Naive thymus-derived CD4-positive, alpha-beta T cell (primary cell): ENCODE measurements at regions not wholly inside any gene's neighbourhood (a gene's known extent, or its start where the extent isn't known, plus 50 kb on each side); places are given as distances from the start of the nearest gene placed in this dataset.

ENCODE experiments used
- ATAC-seq: fragments of 150-1000 bp; cut with Tn5 transposase; 2 replicates; pipeline ENCODE4 v1.10.0; 2021; ENCODE audit warnings: mild to moderate bottlenecking, moderate library complexity
- CTCF ChIA-PET: fragments of 350-600 bp; sonication (Branson Sonifier 250); formaldehyde crosslinking; loops from one replicate; lab custom pipeline; 2021; ENCODE audit warnings: antibody characterized with exemption; lab: Charles Lee
- POLR2A ChIA-PET: fragments of 350-600 bp; sonication (Branson Sonifier 250); formaldehyde crosslinking; loops from one replicate; lab custom pipeline; 2021; ENCODE audit warnings: antibody characterized with exemption, inconsistent platforms; lab: Charles Lee
- DNase-seq, 9 donors: peaks; one replicate each; pipeline versions ENCODE4 v3.0.0 to v3.0.0-alpha.2; 2020 to 2022; ENCODE audit warnings: mixed read lengths in 1 of 9
- H3K27ac ChIP-seq: one replicate; pipeline ENCODE4 v1.7.0; 2013; ENCODE audit warnings: mild to moderate bottlenecking, low read depth, low read length, moderate library complexity
- H3K27me3 ChIP-seq, 2 donors: one replicate each; pipeline ENCODE4 v1.7.0; 2013; ENCODE audit warnings: low read length in 2 of 2, mild to moderate bottlenecking in 2 of 2, moderate library complexity in 2 of 2; ENCODE audit not compliant: control insufficient read depth in 2 of 2, insufficient read depth in 2 of 2
- H3K36me3 ChIP-seq, 3 experiments: 1 replicate in 2 of 3; 2 replicates in 1 of 3; pipeline ENCODE4 v1.7.0; 2013; ENCODE audit warnings: low read length in 3 of 3, mild to moderate bottlenecking in 3 of 3, moderate library complexity in 1 of 3; ENCODE audit not compliant: insufficient read depth in 3 of 3, control insufficient read depth in 2 of 3
- H3K4me1 ChIP-seq, 2 donors: one replicate each; pipeline ENCODE4 v1.7.0; 2013; ENCODE audit warnings: low read length in 2 of 2, mild to moderate bottlenecking in 2 of 2, moderate library complexity in 1 of 2; ENCODE audit not compliant: control insufficient read depth in 2 of 2, insufficient read depth in 2 of 2
- H3K4me3 ChIP-seq: 2 replicates; pipeline ENCODE4 v1.7.0; 2013; ENCODE audit warnings: mild to moderate bottlenecking, low read length
- H3K9me3 ChIP-seq, 3 experiments: 1 replicate in 2 of 3; 2 replicates in 1 of 3; pipeline ENCODE4 v1.7.0; 2013; ENCODE audit warnings: low read length in 3 of 3; ENCODE audit not compliant: control insufficient read depth in 2 of 3
- H3K27ac Mint-ChIP-seq, 9 donors: one replicate each; pipeline ENCODE4 v1.8.0; 2020 to 2022; ENCODE audit warnings: mixed read lengths in 9 of 9, mild to moderate bottlenecking in 8 of 9, moderate library complexity in 5 of 9, inconsistent platforms in 2 of 9
- H3K27me3 Mint-ChIP-seq, 5 donors: one replicate each; pipeline ENCODE4 v1.8.0; 2021 to 2022; ENCODE audit warnings: mixed read lengths in 5 of 5, mild to moderate bottlenecking in 1 of 5
- H3K36me3 Mint-ChIP-seq, 5 donors: one replicate each; pipeline ENCODE4 v1.8.0; 2020 to 2022; ENCODE audit warnings: mixed read lengths in 5 of 5, mild to moderate bottlenecking in 3 of 5, inconsistent platforms in 1 of 5
- H3K4me1 Mint-ChIP-seq, 7 donors: one replicate each; pipeline ENCODE4 v1.8.0; 2020 to 2022; ENCODE audit warnings: mixed read lengths in 7 of 7, mild to moderate bottlenecking in 3 of 7, inconsistent platforms in 1 of 7
- H3K4me3 Mint-ChIP-seq, 10 donors: one replicate each; pipeline ENCODE4 v1.8.0; 2020 to 2022; ENCODE audit warnings: mild to moderate bottlenecking in 10 of 10, mixed read lengths in 10 of 10, moderate library complexity in 6 of 10, inconsistent platforms in 2 of 10
- H3K9me3 Mint-ChIP-seq, 11 donors: one replicate each; pipeline ENCODE4 v1.8.0; 2020 to 2022; ENCODE audit warnings: mixed read lengths in 11 of 11, mild to moderate bottlenecking in 4 of 11, inconsistent platforms in 1 of 11, moderate library complexity in 1 of 11
- intact Hi-C, 2 donors: fragments of 100-400 bp; cut with micrococcal nuclease; formaldehyde crosslinking; loops; one replicate each; pipeline ENCODE4 v1.15.1; 2023

- ATAC-seq (no peak), DNase-seq (no peak)
- no peak overlapping the region for H3K4me3 Mint-ChIP-seq
- peaks cover 21 to 62% (median 47%) of the 10 kb centered on the region in 5 donors for H3K27me3 Mint-ChIP-seq
- intact Hi-C loops: no loop called here
- ChIA-PET CTCF (no interaction called here), POLR2A (no interaction called here)
- H3K36me3 Mint-ChIP-seq: no peaks in the 10 kb centered on the region
- peaks cover 0 to 16% (median 11%) of the 10 kb centered on the region in 7 donors for H3K4me1 Mint-ChIP-seq
- no peaks in the 10 kb centered on the region for H3K9me3 Mint-ChIP-seq
- no peaks in the 10 kb centered on the region for H3K36me3 ChIP-seq
- H3K4me1 ChIP-seq: no peaks in the 10 kb centered on the region
- H3K27me3 ChIP-seq: peaks cover 0 to 6% of the 10 kb centered on the region in 2 donors
- no peak overlapping the region for H3K27ac Mint-ChIP-seq
- H3K27ac ChIP-seq: no peak overlapping the region
- H3K4me3 ChIP-seq: no peak overlapping the region
- no peaks in the 10 kb centered on the region for H3K9me3 ChIP-seq
These were observed 157.3 kb upstream of the DAPK1 start for GRCh38 chr9:87340391-87340790.

- no peak overlapping the region for H3K4me3 ChIP-seq
- H3K36me3 Mint-ChIP-seq: no peaks in the 10 kb centered on the region
- no peaks in the 10 kb centered on the region for H3K9me3 Mint-ChIP-seq
These were observed 154.9 kb upstream of the DAPK1 start for GRCh38 chr9:87342743-87343142.

GRCh38 chr9:87343816-87344430 is 153.7 kb upstream of the DAPK1 start:
- no peak overlapping the region for H3K4me3 Mint-ChIP-seq

More at GRCh38 chr9:87342743-87343142, 154.9 kb upstream of the DAPK1 start:
- DNase-seq: no peak
- no peak overlapping the region for H3K27ac ChIP-seq
- H3K27ac Mint-ChIP-seq: no peak overlapping the region
- intact Hi-C loops: no loop called here
- peaks cover 15 to 65% (median 45%) of the 10 kb centered on the region in 5 donors for H3K27me3 Mint-ChIP-seq
- CTCF ChIA-PET: no interaction called here
- H3K4me3 Mint-ChIP-seq: no peak overlapping the region
- H3K27me3 ChIP-seq: peaks cover 0 to under 1% of the 10 kb centered on the region in 2 donors
- H3K9me3 ChIP-seq: no peaks in the 10 kb centered on the region
- H3K4me1 Mint-ChIP-seq: peaks cover 0 to 6% (median 3%) of the 10 kb centered on the region in 7 donors
- no peaks in the 10 kb centered on the region for H3K36me3 ChIP-seq
- POLR2A ChIA-PET: no interaction called here
- H3K4me1 ChIP-seq: no peaks in the 10 kb centered on the region
- no peak for ATAC-seq

GRCh38 chr9:87346061-87346665 is 151.5 kb upstream of the DAPK1 start:
- DNase-seq (no peak), ATAC-seq (no peak)
- Histone ChIP-seq H3K4me1 (no peaks in the 10 kb centered on the region), H3K4me3 (no peak overlapping the region), H3K27me3 (no peaks in the 10 kb centered on the region), H3K9me3 (no peaks in the 10 kb centered on the region), H3K27ac (no peak overlapping the region), H3K36me3 (no peaks in the 10 kb centered on the region)
- H3K27ac Mint-ChIP-seq: no peak overlapping the region
- H3K4me1 Mint-ChIP-seq: no peaks in the 10 kb centered on the region
- no peaks in the 10 kb centered on the region for H3K36me3 Mint-ChIP-seq
- no peak overlapping the region for H3K4me3 Mint-ChIP-seq
- H3K9me3 Mint-ChIP-seq: peaks cover 0 to 6% (median 3%) of the 10 kb centered on the region in 11 donors
- peaks cover 6 to 52% (median 25%) of the 10 kb centered on the region in 5 donors for H3K27me3 Mint-ChIP-seq
- ChIA-PET CTCF (no interaction called here), POLR2A (interaction anchor here (0.7 kb wide), 1 partner anchor 115 kb away, joined by 3 read pairs; no protein-coding TSS in a partner anchor)
- intact Hi-C loops: no loop called here

More at GRCh38 chr9:87343816-87344430, 153.7 kb upstream of the DAPK1 start:
- Histone ChIP-seq H3K4me1 (no peaks in the 10 kb centered on the region), H3K4me3 (no peak overlapping the region), H3K27ac (no peak overlapping the region), H3K9me3 (no peaks in the 10 kb centered on the region), H3K27me3 (no peaks in the 10 kb centered on the region), H3K36me3 (no peaks in the 10 kb centered on the region)
- no peak for ATAC-seq
- no peaks in the 10 kb centered on the region for H3K36me3 Mint-ChIP-seq
- no peaks in the 10 kb centered on the region for H3K4me1 Mint-ChIP-seq
- CTCF ChIA-PET: interaction anchor here (0.6 kb wide), 1 partner anchor 934 kb away, joined by 4 read pairs; no protein-coding TSS in a partner anchor
- intact Hi-C loops: no loop called here
- peaks cover 0 to 2% (median 0%) of the 10 kb centered on the region in 11 donors for H3K9me3 Mint-ChIP-seq
- DNase-seq: no peak
- H3K27ac Mint-ChIP-seq: no peak overlapping the region
- H3K27me3 Mint-ChIP-seq: peaks cover 3 to 59% (median 33%) of the 10 kb centered on the region in 5 donors
- POLR2A ChIA-PET: no interaction called here

GRCh38 chr9:87350915-87351314 is 146.8 kb upstream of the DAPK1 start:
- Mint-ChIP-seq H3K27me3 (peaks cover 6 to 30% (median 24%) of the 10 kb centered on the region in 5 donors), H3K4me1 (no peaks in the 10 kb centered on the region), H3K9me3 (peaks cover 0 to 6% (median 3%) of the 10 kb centered on the region in 11 donors), H3K27ac (no peak overlapping the region), H3K4me3 (no peak overlapping the region), H3K36me3 (no peaks in the 10 kb centered on the region)
- no peaks in the 10 kb centered on the region for H3K36me3 ChIP-seq
- no peaks in the 10 kb centered on the region for H3K4me1 ChIP-seq
- H3K4me3 ChIP-seq: no peak overlapping the region
- no peak for ATAC-seq
- H3K9me3 ChIP-seq: no peaks in the 10 kb centered on the region
- no peak overlapping the region for H3K27ac ChIP-seq
- CTCF ChIA-PET: no interaction called here
- intact Hi-C loops: no loop called here
- POLR2A ChIA-PET: no interaction called here
- H3K27me3 ChIP-seq: no peaks in the 10 kb centered on the region
- no peak for DNase-seq

- H3K27me3 ChIP-seq: no peaks in the 10 kb centered on the region
- no peak overlapping the region for H3K27ac ChIP-seq
- Mint-ChIP-seq H3K4me1 (no peaks in the 10 kb centered on the region), H3K9me3 (peaks cover 0 to 10% (median 3%) of the 10 kb centered on the region in 11 donors), H3K27ac (no peak overlapping the region), H3K36me3 (no peaks in the 10 kb centered on the region), H3K27me3 (peaks cover 4 to 18% (median 15%) of the 10 kb centered on the region in 5 donors), H3K4me3 (no peak overlapping the region)
- DNase-seq (no peak), ATAC-seq (no peak)
- no peaks in the 10 kb centered on the region for H3K36me3 ChIP-seq
- H3K9me3 ChIP-seq: no peaks in the 10 kb centered on the region
- ChIA-PET CTCF (no interaction called here), POLR2A (no interaction called here)
- H3K4me1 ChIP-seq: no peaks in the 10 kb centered on the region
- no peak overlapping the region for H3K4me3 ChIP-seq
- intact Hi-C loops: no loop called here
These were observed 144.4 kb upstream of the DAPK1 start for GRCh38 chr9:87353301-87353700.
